LNCaP clone FGC (cell line): ENCODE measurements at regions not wholly inside any gene's neighbourhood (a gene's known extent, or its start where the extent isn't known, plus 50 kb on each side); places are given as distances from the start of the nearest gene placed in this dataset.

ENCODE experiments used
- DNase-seq: peaks from one replicate; pipeline ENCODE4 v3.0.0-alpha.2; 2011; ENCODE audit warnings: low read depth
- H3K4me3 ChIP-seq: 2 replicates; pipeline ENCODE4 v1.5.1; 2011; ENCODE audit warnings: mild to moderate bottlenecking, low read depth, low read length, control low read depth
- CTCF ChIP-seq: IDR thresholded peaks from 2 replicates; pipeline ENCODE4 v1.5.1; 2012; ENCODE audit warnings: mild to moderate bottlenecking; ENCODE audit not compliant: control insufficient read depth, insufficient read depth; ENCODE audit errors: extremely low read depth

GRCh38 chr2:74048843-74049519 is 64.3 kb downstream of the TET3 start:
- no peak for TF ChIP-seq CTCF
- no peak overlapping the region for H3K4me3 ChIP-seq
- DNase-seq = no peak

DNA sequence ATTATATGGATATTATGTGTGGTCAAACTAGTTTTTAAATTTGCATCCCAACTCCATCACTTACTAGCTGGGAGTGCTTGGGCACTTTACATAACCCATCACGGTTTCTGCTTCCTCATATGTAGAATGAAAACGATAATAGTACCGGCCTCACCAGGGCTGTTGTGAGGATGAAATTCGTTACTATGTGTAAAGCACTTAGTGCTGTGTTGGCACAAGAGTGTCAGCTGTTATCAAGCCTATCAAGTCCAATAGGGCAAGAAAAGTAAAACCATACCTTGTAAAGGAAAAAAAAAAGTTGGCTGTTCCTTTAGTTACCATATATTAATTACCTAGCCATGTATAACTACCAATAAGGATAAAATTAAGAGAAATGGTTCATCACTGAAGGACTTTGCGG is 65.4 kb downstream of the TET3 start:
- no peak for TF ChIP-seq CTCF
- no peak for DNase-seq
- no peak overlapping the region for H3K4me3 ChIP-seq

DNA sequence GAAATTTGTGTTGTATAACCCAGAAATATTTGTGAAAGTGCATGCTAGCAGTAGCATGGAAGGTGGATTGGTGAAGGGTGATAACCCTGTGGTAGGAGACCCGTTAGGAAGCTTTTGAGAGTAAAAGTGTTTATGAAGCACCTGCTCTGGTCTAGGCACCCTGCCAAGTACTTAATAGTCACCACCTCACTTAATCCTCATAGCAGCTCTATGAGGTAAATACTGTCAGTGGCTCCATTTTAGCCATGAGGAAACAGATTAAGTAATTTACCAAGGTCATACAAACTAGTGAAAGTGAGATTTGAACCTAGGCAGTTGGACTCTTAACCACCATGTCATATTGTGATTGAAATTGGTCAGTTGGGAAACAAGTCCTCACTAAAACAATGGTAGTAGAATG is 66.8 kb downstream of the TET3 start:
- DNase-seq = no peak
- no peak overlapping the region for H3K4me3 ChIP-seq
- TF ChIP-seq CTCF = no peak

- no peak for DNase-seq
- TF ChIP-seq CTCF = no peak
These were observed 68.3 kb downstream of the TET3 start for GRCh38 chr2:74052732-74053710.

DNA sequence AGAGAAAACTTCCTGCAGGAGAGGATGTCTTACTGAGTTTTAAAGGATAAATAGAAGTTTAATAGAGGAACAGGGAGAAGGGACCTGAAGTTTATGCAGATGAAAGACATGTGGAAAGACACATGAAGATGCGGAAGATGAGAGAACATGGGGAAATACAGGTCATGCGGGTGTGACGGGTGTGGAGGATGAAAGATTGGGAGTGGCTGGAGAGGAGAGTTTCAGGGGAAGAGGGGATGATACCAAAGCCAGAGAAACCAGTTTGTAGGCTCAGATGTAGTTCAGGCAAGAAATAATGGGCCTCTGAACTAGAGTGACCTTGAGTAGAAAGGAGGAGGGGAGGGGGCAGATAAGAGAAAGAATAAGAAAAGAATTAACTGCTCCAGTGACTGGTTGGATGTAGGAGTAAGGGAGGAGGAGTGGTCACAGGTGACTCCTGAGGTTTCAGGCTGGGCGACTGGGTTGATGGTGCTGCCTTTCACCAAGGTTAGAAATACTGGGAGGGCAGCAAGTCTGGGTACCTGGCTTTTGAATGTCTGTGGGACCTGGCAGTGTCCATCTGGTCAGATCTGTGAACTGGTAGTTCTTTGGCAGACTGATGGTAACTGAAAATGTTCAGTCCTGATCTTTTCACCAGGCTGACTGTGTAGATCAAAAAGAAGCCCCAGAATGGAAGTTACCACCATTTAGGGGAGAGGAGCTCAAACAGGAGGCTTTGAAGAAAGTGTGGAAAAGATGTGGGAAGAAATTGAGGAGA is 69.4 kb downstream of the TET3 start:
- no peak for TF ChIP-seq CTCF
- H3K4me3 ChIP-seq = no peak overlapping the region
- DNase-seq = no peak

More at GRCh38 chr2:74052732-74053710, 68.3 kb downstream of the TET3 start:
- no peak overlapping the region for H3K4me3 ChIP-seq

DNA sequence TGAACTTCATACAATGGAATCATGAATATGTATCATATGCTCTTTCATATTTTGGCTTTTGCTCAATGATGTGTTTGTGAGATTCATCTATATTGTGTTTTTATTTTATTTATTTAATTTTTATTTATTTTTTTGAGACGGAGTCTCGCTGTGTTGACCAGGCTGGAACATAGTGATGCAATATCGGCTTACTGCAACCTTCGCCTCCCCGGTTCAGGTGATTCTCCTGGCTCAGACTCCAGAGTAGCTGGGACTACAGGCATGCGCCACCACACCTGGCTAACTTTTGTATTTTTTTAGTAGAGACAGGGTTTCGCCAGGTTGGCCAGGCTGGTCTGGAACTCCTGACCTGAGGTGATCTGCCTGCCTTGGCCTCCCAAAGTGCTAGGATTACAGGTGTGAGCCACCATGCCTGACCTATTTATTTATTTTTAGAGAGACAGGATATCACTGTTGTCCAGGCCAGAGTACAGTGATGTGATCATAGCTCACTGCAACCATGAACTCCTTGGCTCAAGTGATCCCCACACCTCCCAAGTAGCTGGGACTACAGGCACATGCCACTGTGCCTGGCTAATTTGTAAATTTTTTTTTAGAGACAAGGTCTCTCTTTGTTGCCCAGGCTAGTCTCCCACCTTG is 74.5 kb downstream of the TET3 start:
- no peak for DNase-seq
- no peak overlapping the region for H3K4me3 ChIP-seq
- TF ChIP-seq CTCF = no peak
